OCI-LY3 (cell line): ENCODE measurements at regions not wholly inside any gene's neighbourhood (a gene's known extent, or its start where the extent isn't known, plus 50 kb on each side); places are given as distances from the start of the nearest gene placed in this dataset.

Experiments used
- CTCF ChIP-seq: fragments of 200-600, 300-600 bp; sonication (generic); IDR thresholded peaks from 2 replicates; pipeline ENCODE4 v1.5.1; 2014; ENCODE audit warnings: antibody characterized with exemption, low read length, low read depth
- EZH2phosphoT487 ChIP-seq: fragments of 200-600 bp; shearing (Covaris generic); IDR thresholded peaks from 2 replicates; pipeline ENCODE4 v1.6.1; 2018; ENCODE audit warnings: antibody characterized with exemption, mixed run types, low read depth

DNA sequence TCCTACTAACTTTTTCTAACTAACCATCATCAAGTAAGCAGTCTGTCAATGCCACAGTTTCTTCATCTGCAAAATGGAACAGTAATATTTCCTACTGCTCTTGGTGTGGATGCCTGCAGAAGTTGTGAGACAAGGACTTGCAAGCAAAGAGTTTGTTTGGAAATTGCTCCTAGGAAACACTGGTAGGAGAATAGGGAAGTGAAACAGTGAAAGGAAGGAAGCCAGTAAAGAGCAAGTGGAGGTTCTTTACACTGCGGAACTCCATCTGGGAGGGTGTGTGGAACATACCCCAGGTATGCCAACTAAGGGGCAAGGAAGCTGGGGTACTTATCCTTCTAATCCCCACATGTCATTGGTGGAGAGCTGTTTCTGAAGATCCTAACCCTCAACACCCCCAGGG, 119.9 kb downstream of the FOXD1 start:
- no peak for TF ChIP-seq CTCF
- no peak for TF ChIP-seq EZH2phosphoT487
